Liver (tissue), 8 donors: ENCODE measurements at regions not wholly inside any gene's neighbourhood (a gene's known extent, or its start where the extent isn't known, plus 50 kb on each side); places are given as distances from the start of the nearest gene placed in this dataset.

Experiments
- DNase-seq: peaks from one replicate; pipeline ENCODE4 v3.0.0-alpha.2; 2017; ENCODE audit warnings: low spot score
- H3K27ac ChIP-seq, 2 donors: one replicate each; pipeline ENCODE4 v1.7.0; 2013; ENCODE audit warnings: inconsistent platforms in 2 of 2, low read length in 2 of 2, control low read depth in 1 of 2, low read depth in 1 of 2, mild to moderate bottlenecking in 1 of 2
- H3K27me3 ChIP-seq, 4 donors: one replicate each; pipeline versions ENCODE4 v1.6.1 to v1.7.0; 2013; ENCODE audit warnings: low read length in 3 of 4, inconsistent platforms in 1 of 4, mild to moderate bottlenecking in 1 of 4, moderate library complexity in 1 of 4; ENCODE audit not compliant: control insufficient read depth in 4 of 4, insufficient read depth in 4 of 4
- H3K36me3 ChIP-seq, 4 donors: one replicate each; pipeline versions ENCODE4 v1.6.1 to v1.7.0; 2013; ENCODE audit warnings: low read length in 3 of 4, mild to moderate bottlenecking in 3 of 4, low read depth in 1 of 4, moderate library complexity in 1 of 4; ENCODE audit not compliant: control insufficient read depth in 4 of 4, insufficient read depth in 3 of 4
- H3K4me1 ChIP-seq, 4 donors: one replicate each; pipeline versions ENCODE4 v1.6.1 to v1.7.0; 2013; ENCODE audit warnings: low read length in 3 of 4, mild to moderate bottlenecking in 3 of 4, moderate library complexity in 1 of 4; ENCODE audit not compliant: control insufficient read depth in 4 of 4, insufficient read depth in 4 of 4
- H3K4me3 ChIP-seq, 3 donors: one replicate each; pipeline versions ENCODE4 v1.6.1 to v1.7.0; 2013; ENCODE audit warnings: low read length in 3 of 3, control low read depth in 1 of 3, low read depth in 1 of 3, mild to moderate bottlenecking in 1 of 3
- H3K9ac ChIP-seq, 2 donors: one replicate each; pipeline ENCODE4 v1.7.0; 2013; ENCODE audit warnings: low read length in 2 of 2, mild to moderate bottlenecking in 2 of 2, moderate library complexity in 2 of 2, control low read depth in 1 of 2, low read depth in 1 of 2
- H3K9me3 ChIP-seq, 4 donors: one replicate each; pipeline versions ENCODE4 v1.6.1 to v1.7.0; 2013; ENCODE audit warnings: low read length in 3 of 4; ENCODE audit not compliant: control insufficient read depth in 4 of 4
- EGR1 ChIP-seq, 2 donors: IDR thresholded peaks; 2 replicates each; pipeline ENCODE4 v1.6.1; 2016 to 2018; ENCODE audit warnings: antibody characterized with exemption in 2 of 2, low read depth in 2 of 2
- FOXA1 ChIP-seq: IDR thresholded peaks from 2 replicates; pipeline ENCODE4 v1.6.1; 2016; ENCODE audit warnings: antibody characterized with exemption
- FOXA2 ChIP-seq: IDR thresholded peaks from 2 replicates; pipeline ENCODE4 v1.6.1; 2016; ENCODE audit warnings: antibody characterized with exemption
- GABPA ChIP-seq, 2 donors: IDR thresholded peaks in 1 of 2; conservative IDR thresholded peaks in 1 of 2; 2 replicates each; pipeline ENCODE4 v1.6.1; 2016; ENCODE audit warnings: antibody characterized with exemption in 2 of 2, mild to moderate bottlenecking in 1 of 2, moderate library complexity in 1 of 2
- HNF4A ChIP-seq, 2 donors: conservative IDR thresholded peaks; 2 replicates each; pipeline ENCODE4 v1.6.1; 2016; ENCODE audit warnings: antibody characterized with exemption in 2 of 2, mild to moderate bottlenecking in 2 of 2
- HNF4G ChIP-seq: IDR thresholded peaks from 2 replicates; pipeline ENCODE4 v1.6.1; 2016; ENCODE audit warnings: antibody characterized with exemption
- RXRA ChIP-seq, 2 donors: IDR thresholded peaks; 2 replicates each; pipeline ENCODE4 v1.6.1; 2017 to 2018; ENCODE audit warnings: antibody characterized with exemption in 2 of 2, mild to moderate bottlenecking in 1 of 2
- YY1 ChIP-seq: IDR thresholded peaks from 2 replicates; pipeline ENCODE4 v1.6.1; 2016; ENCODE audit warnings: antibody characterized with exemption, mild to moderate bottlenecking
- WGBS: extraction: QIAGEN DNeasy Blood & Tissue Kit; methylation state at CpG from one replicate; pipeline ENCODE4 v1.1.7; 2013; 5-methylcytosine and 5-hydroxymethylcytosine counted together
- TF ChIP-seq, protein P1 (sequence below): fragments of 150-350 bp; IDR thresholded peaks from 2 replicates; pipeline ENCODE4 v1.5.1; 2017; ENCODE audit warnings: improper control_type of control experiment, low read depth, low read length; ENCODE audit not compliant: missing input control
- TF ChIP-seq, protein P2 (sequence below): IDR thresholded peaks from 2 replicates; pipeline ENCODE4 v1.6.1; 2016; ENCODE audit warnings: antibody characterized with exemption, mild to moderate bottlenecking
- TF ChIP-seq, protein P3 (sequence below): IDR thresholded peaks from 2 replicates; pipeline ENCODE4 v1.6.1; 2016; ENCODE audit warnings: antibody characterized with exemption
- TF ChIP-seq, protein P4 (sequence below): IDR thresholded peaks from 2 replicates; pipeline ENCODE4 v1.6.1; 2016; ENCODE audit warnings: antibody characterized with exemption
- donor health status: healthy.
- donor health status: healthy.
- donor health status: healthy.
- donor health status: healthy.
- donor health status: healthy.

- no peak overlapping the region for H3K27ac ChIP-seq
- H3K9ac ChIP-seq: no peak overlapping the region
- no peak for DNase-seq
- H3K9me3 ChIP-seq: no peaks in the 10 kb centered on the region
- H3K27me3 ChIP-seq: no peaks in the 10 kb centered on the region
- H3K4me1 ChIP-seq: no peaks in the 10 kb centered on the region
- TF ChIP-seq YY1 (no peak), RXRA (IDR thresholded peaks at IDR 0.05) (no peak)
- TF ChIP-seq, protein P1, sequence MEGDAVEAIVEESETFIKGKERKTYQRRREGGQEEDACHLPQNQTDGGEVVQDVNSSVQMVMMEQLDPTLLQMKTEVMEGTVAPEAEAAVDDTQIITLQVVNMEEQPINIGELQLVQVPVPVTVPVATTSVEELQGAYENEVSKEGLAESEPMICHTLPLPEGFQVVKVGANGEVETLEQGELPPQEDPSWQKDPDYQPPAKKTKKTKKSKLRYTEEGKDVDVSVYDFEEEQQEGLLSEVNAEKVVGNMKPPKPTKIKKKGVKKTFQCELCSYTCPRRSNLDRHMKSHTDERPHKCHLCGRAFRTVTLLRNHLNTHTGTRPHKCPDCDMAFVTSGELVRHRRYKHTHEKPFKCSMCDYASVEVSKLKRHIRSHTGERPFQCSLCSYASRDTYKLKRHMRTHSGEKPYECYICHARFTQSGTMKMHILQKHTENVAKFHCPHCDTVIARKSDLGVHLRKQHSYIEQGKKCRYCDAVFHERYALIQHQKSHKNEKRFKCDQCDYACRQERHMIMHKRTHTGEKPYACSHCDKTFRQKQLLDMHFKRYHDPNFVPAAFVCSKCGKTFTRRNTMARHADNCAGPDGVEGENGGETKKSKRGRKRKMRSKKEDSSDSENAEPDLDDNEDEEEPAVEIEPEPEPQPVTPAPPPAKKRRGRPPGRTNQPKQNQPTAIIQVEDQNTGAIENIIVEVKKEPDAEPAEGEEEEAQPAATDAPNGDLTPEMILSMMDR: no peak
- H3K36me3 ChIP-seq: no peaks in the 10 kb centered on the region
- no peak overlapping the region for H3K4me3 ChIP-seq
Observed at GRCh38 chr5:121049971-121050370, 585.9 kb downstream of the PRR16 start.

DNA sequence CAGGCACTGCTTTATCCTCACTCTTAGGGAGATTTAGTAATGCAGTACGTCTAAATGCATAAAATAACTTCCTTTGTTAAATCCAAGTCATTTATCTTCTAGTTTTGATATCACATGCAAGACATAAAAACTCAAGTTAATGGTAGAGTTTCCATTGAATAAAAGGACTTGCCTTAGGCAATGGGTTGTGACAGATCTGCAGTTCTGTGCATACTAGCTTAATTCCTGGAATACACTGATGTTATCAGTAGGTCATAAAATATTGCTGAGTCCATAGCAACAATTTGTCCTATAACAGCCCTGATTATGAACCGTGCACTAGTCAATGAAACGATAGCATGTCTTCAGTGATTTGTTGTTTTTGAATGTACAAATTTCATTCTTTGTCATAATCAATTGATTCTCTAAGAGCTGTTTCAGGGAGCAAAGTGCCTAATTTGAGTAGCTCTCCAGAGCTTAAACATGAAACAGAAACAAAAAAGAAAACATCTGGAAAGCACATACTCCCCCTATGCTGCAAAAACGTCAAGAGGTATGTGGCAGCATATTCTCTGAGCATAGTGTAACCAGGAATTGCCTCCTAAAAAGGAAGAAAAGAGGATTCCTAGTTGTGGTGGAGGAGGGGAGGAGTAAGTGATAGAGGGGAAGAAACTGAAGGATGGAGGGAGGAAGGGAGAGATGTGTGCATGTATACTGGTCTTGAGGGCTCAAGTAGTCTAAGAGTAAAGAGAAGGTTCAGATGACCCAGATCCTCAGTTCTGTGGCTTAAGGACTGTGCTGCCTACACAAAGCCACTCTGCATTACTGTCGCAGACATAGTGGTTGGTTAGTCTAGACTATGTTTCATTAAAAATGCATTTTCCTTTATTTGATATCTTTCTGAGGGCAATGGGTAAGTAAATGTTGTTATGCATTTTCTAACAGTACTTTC is 589.2 kb downstream of the PRR16 start:
- WGBS: 61% methylated on average over 5 of the region's 5 CpGs
- no peaks in the 10 kb centered on the region for H3K4me1 ChIP-seq
- no peak for DNase-seq
- no peaks in the 10 kb centered on the region for H3K9me3 ChIP-seq
- H3K27ac ChIP-seq: no peak overlapping the region
- H3K9ac ChIP-seq: no peak overlapping the region
- H3K36me3 ChIP-seq: no peaks in the 10 kb centered on the region
- H3K4me3 ChIP-seq: no peak overlapping the region
- no peaks in the 10 kb centered on the region for H3K27me3 ChIP-seq
- no peak for TF ChIP-seq GABPA (IDR thresholded peaks at IDR 0.05 in 1 of 2, conservative IDR thresholded peaks at IDR 0.05 in 1 of 2)
- no peak for TF ChIP-seq EGR1 (IDR thresholded peaks at IDR 0.05; ENCODE audit: low read depth in 2 of 2)
- no peak for TF ChIP-seq HNF4A (conservative IDR thresholded peaks at IDR 0.05)
- TF ChIP-seq, protein P2, sequence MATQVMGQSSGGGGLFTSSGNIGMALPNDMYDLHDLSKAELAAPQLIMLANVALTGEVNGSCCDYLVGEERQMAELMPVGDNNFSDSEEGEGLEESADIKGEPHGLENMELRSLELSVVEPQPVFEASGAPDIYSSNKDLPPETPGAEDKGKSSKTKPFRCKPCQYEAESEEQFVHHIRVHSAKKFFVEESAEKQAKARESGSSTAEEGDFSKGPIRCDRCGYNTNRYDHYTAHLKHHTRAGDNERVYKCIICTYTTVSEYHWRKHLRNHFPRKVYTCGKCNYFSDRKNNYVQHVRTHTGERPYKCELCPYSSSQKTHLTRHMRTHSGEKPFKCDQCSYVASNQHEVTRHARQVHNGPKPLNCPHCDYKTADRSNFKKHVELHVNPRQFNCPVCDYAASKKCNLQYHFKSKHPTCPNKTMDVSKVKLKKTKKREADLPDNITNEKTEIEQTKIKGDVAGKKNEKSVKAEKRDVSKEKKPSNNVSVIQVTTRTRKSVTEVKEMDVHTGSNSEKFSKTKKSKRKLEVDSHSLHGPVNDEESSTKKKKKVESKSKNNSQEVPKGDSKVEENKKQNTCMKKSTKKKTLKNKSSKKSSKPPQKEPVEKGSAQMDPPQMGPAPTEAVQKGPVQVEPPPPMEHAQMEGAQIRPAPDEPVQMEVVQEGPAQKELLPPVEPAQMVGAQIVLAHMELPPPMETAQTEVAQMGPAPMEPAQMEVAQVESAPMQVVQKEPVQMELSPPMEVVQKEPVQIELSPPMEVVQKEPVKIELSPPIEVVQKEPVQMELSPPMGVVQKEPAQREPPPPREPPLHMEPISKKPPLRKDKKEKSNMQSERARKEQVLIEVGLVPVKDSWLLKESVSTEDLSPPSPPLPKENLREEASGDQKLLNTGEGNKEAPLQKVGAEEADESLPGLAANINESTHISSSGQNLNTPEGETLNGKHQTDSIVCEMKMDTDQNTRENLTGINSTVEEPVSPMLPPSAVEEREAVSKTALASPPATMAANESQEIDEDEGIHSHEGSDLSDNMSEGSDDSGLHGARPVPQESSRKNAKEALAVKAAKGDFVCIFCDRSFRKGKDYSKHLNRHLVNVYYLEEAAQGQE: no peak
- TF ChIP-seq FOXA2: no peak
- TF ChIP-seq, protein P3, sequence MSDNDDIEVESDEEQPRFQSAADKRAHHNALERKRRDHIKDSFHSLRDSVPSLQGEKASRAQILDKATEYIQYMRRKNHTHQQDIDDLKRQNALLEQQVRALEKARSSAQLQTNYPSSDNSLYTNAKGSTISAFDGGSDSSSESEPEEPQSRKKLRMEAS: no peak
- TF ChIP-seq, protein P1: no peak
- TF ChIP-seq, protein P4, sequence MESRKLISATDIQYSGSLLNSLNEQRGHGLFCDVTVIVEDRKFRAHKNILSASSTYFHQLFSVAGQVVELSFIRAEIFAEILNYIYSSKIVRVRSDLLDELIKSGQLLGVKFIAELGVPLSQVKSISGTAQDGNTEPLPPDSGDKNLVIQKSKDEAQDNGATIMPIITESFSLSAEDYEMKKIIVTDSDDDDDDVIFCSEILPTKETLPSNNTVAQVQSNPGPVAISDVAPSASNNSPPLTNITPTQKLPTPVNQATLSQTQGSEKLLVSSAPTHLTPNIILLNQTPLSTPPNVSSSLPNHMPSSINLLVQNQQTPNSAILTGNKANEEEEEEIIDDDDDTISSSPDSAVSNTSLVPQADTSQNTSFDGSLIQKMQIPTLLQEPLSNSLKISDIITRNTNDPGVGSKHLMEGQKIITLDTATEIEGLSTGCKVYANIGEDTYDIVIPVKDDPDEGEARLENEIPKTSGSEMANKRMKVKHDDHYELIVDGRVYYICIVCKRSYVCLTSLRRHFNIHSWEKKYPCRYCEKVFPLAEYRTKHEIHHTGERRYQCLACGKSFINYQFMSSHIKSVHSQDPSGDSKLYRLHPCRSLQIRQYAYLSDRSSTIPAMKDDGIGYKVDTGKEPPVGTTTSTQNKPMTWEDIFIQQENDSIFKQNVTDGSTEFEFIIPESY: no peak
- TF ChIP-seq FOXA1: no peak
- no peak for TF ChIP-seq YY1
- no peak for TF ChIP-seq HNF4G
- TF ChIP-seq RXRA (IDR thresholded peaks at IDR 0.05): no peak
